ENCODE measurements at regions not wholly inside any gene's neighbourhood (a gene's known extent, or its start where the extent isn't known, plus 50 kb on each side); places are given as distances from the start of the nearest gene placed in this dataset.

DNA sequence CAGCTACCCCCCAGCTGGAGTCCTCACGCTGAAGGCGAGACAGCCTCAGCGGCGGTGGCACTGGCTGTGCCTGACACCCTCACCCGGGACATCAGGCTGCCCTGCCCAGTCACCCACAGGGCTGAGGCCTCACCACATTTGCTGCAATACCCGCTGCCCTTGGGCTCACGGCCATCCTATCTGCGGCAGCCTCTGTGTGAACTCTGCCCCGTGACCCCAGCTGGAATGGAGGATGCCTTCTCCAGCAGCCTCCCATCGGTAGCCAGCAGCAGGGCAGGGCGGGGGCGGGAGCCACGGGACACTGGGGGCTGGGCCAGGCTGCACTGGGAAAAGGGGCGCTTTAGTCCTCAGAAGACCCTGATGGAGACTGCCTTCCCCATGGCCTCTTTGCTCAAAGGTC is 112.4 kb upstream of the ZBTB40 start:
- intact Hi-C loops (cut with DNase I; ENCODE audit: low total_unique reads): no loop called here
- H3K4me3 ChIP-seq: no peak overlapping the region

DNA sequence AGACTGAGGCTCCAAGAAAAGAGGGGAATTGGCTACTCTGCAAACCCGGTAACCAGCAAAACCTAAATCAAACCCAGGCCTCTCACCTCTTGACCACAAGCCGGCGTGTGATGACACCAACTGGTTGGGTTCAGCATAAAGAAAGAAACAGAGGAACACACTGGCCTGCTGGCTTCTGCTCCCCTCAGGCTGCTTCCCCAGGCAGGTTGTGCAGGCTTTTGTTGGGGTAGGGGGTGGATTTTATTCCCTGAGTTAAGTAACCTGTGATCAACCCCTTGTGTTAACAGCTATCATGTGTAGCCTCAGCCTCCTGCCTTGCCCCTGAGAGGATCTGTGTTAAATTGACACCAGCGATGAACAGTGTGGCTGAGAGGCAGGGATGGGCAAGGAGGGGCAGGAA is 111.6 kb upstream of the ZBTB40 start:
- peaks cover 0 to 15% of the 10 kb centered on the region in 2 donors for H3K27me3 ChIP-seq
- H3K9me3 ChIP-seq: no peaks in the 10 kb centered on the region
- TF ChIP-seq POLR2AphosphoS5 (IDR thresholded peaks at IDR 0.05) (no peak), POLR2A (IDR thresholded peaks at IDR 0.05) (no peak)
- TF ChIP-seq, protein P1, sequence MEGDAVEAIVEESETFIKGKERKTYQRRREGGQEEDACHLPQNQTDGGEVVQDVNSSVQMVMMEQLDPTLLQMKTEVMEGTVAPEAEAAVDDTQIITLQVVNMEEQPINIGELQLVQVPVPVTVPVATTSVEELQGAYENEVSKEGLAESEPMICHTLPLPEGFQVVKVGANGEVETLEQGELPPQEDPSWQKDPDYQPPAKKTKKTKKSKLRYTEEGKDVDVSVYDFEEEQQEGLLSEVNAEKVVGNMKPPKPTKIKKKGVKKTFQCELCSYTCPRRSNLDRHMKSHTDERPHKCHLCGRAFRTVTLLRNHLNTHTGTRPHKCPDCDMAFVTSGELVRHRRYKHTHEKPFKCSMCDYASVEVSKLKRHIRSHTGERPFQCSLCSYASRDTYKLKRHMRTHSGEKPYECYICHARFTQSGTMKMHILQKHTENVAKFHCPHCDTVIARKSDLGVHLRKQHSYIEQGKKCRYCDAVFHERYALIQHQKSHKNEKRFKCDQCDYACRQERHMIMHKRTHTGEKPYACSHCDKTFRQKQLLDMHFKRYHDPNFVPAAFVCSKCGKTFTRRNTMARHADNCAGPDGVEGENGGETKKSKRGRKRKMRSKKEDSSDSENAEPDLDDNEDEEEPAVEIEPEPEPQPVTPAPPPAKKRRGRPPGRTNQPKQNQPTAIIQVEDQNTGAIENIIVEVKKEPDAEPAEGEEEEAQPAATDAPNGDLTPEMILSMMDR (IDR thresholded peaks at IDR 0.05): no peak
- no peaks in the 10 kb centered on the region for H3K4me1 ChIP-seq
- intact Hi-C loops (cut with DNase I; ENCODE audit: low total_unique reads): no loop called here
- H3K36me3 ChIP-seq: no peaks in the 10 kb centered on the region
- H3K27ac ChIP-seq: no peak overlapping the region
- no peak for DNase-seq (ENCODE audit: low spot score in 2 of 2)
- H3K4me3 ChIP-seq: no peak overlapping the region

More for the DNA sequence above, 112.4 kb upstream of the ZBTB40 start:
- no peaks in the 10 kb centered on the region for H3K4me1 ChIP-seq
- H3K27me3 ChIP-seq: peaks cover 0 to 15% of the 10 kb centered on the region in 2 donors
- no peaks in the 10 kb centered on the region for H3K9me3 ChIP-seq
- TF ChIP-seq, protein P1 (IDR thresholded peaks at IDR 0.05): no peak
- no peak for TF ChIP-seq POLR2A (IDR thresholded peaks at IDR 0.05)
- TF ChIP-seq POLR2AphosphoS5 (IDR thresholded peaks at IDR 0.05): no peak
- H3K36me3 ChIP-seq: no peaks in the 10 kb centered on the region
- no peak overlapping the region for H3K27ac ChIP-seq
- no peak for DNase-seq (ENCODE audit: low spot score in 2 of 2)

DNA sequence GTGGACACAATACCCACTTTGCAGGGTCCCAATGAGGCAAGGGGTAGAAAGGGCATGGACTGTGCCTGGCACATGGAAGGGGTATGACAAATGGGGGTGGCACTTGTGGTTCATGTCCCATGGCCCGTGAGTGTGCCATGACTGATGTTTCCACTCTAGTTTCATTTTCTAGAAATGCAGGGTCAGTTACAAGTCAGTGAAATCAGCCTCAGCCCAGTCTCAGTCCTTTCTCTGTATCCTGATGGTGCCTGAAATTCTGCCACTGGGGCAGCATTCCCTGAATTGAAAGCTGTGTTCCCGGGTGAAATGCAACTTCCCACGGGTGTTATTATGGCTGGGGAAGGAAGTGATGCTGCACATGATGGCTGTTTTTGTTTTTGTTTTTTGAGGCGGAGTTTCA is 110.8 kb upstream of the ZBTB40 start:
- no peak overlapping the region for H3K4me3 ChIP-seq
- H3K27me3 ChIP-seq: peaks cover 0 to 15% of the 10 kb centered on the region in 2 donors
- no peaks in the 10 kb centered on the region for H3K4me1 ChIP-seq
- TF ChIP-seq POLR2AphosphoS5 (IDR thresholded peaks at IDR 0.05) (no peak), POLR2A (IDR thresholded peaks at IDR 0.05) (no peak)
- TF ChIP-seq, protein P1 (IDR thresholded peaks at IDR 0.05): no peak
- H3K27ac ChIP-seq: no peak overlapping the region
- H3K9me3 ChIP-seq: no peaks in the 10 kb centered on the region
- intact Hi-C loops (cut with DNase I; ENCODE audit: low total_unique reads): no loop called here
- DNase-seq (ENCODE audit: low spot score in 2 of 2): no peak
- no peaks in the 10 kb centered on the region for H3K36me3 ChIP-seq

DNA sequence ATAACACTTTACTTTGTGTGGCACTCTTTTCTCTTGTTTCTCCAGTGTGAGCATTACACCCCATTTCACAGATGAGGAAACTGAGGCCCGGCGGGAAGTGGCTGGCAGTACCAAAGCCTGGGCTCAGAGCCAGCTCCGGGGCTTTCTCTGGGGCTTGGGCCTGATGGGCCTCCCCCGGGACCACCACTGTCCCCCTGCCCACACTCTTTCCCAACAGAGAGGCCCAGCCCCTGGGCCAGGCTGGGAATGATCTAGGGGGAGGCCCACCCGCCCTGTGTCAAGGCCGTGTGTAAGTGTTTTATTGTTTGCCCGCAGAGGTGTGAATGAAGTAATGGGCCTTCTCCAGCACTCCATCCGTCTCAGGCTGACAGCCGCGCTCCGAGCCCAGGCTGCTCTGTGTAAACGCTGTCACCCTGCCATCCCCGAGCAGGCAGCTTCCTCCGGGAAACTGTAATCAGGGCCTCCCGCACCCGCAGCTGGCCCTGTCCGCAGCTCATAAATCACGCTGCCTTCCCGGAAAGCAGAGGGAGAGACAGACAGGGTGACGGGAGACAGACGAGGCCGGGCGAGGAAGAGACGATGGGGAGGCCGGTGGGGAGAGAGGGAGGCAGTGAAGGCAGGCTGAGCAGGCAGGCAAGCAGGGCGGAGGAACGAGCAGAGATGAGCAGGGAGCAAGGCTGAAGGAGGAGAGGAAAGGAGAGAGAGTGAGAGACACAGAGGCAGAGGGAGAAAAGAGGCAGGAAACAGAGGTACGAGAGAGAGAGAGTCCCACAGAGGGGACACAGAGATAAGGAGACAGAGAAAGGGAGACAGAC is 109.7 kb upstream of the ZBTB40 start:
- Histone ChIP-seq H3K27ac (no peak overlapping the region), H3K27me3 (peaks cover 0 to 15% of the 10 kb centered on the region in 2 donors), H3K9me3 (no peaks in the 10 kb centered on the region), H3K4me1 (no peaks in the 10 kb centered on the region), H3K4me3 (no peak overlapping the region), H3K36me3 (no peaks in the 10 kb centered on the region)
- TF ChIP-seq POLR2AphosphoS5 (IDR thresholded peaks at IDR 0.05) (no peak), POLR2A (IDR thresholded peaks at IDR 0.05) (no peak)
- TF ChIP-seq, protein P1 (IDR thresholded peaks at IDR 0.05): no peak
- no peak for DNase-seq (ENCODE audit: low spot score in 2 of 2)
- intact Hi-C loops (cut with DNase I; ENCODE audit: low total_unique reads): no loop called here

DNA sequence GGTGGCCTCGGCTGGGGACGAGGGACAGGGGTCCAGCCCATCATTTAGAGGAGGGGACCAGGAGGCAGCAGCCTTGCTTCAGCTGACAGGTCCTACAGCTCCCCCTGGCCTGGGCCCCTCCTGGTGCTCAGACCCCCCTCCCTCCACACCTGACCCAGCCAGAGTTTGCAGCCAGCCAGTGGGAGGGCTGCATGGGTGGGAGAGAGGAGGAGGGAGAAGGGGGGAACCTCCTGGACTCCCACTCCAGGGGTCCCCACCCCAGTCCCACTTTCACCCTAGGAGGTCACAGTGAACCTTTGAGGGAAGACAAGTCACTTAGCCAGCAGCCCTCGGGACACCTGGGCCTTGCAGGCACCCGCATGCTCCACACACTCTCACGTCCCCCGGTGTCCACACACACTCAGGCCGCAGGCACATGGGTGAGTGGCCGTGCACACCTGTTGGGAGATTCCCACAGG is 108.9 kb upstream of the ZBTB40 start:
- TF ChIP-seq POLR2A (IDR thresholded peaks at IDR 0.05) (no peak), POLR2AphosphoS5 (IDR thresholded peaks at IDR 0.05) (no peak)
- TF ChIP-seq, protein P1 (IDR thresholded peaks at IDR 0.05): no peak
- H3K9me3 ChIP-seq: no peaks in the 10 kb centered on the region
- no peak overlapping the region for H3K4me3 ChIP-seq
- no peaks in the 10 kb centered on the region for H3K4me1 ChIP-seq
- H3K36me3 ChIP-seq: no peaks in the 10 kb centered on the region
- peaks cover 0 to 15% of the 10 kb centered on the region in 2 donors for H3K27me3 ChIP-seq
- H3K27ac ChIP-seq: no peak overlapping the region
- intact Hi-C loops (cut with DNase I; ENCODE audit: low total_unique reads): no loop called here
- no peak for DNase-seq (ENCODE audit: low spot score in 2 of 2)
